NOMO-1 treated with DMSO at 0.1 percent for 48 hours (cell line): ENCODE measurements at regions not wholly inside any gene's neighbourhood (a gene's known extent, or its start where the extent isn't known, plus 50 kb on each side); places are given as distances from the start of the nearest gene placed in this dataset.
"Not testable (repeated sequence)": the region's sequence is repeated elsewhere in the genome, so short reads cannot be mapped to it uniquely, and the experiment has no call there.

ENCODE experiments used
- DNase-seq: peaks from one replicate; lab custom pipeline; 2025; ENCODE audit not compliant: unreplicated experiment; lab: John Stamatoyannopoulos, UW

GRCh38 chr1:189752461-189752995 lies 725.1 kb downstream of the BRINP3 start:
- DNase-seq = no peak

- DNase-seq = not testable (repeated sequence)
Measured at GRCh38 chr1:189755100-189755499, 722.6 kb downstream of the BRINP3 start.

GRCh38 chr1:189764391-189765320 lies 713.0 kb downstream of the BRINP3 start:
- DNase-seq = peak; percentile 72

GRCh38 chr1:189769448-189769847 lies 708.2 kb downstream of the BRINP3 start:
- no peak for DNase-seq

GRCh38 chr1:189774721-189775287 lies 702.9 kb downstream of the BRINP3 start:
- no peak for DNase-seq

- no peak for DNase-seq
Measured at GRCh38 chr1:189775343-189775742, 702.3 kb downstream of the BRINP3 start.

- DNase-seq = no peak
Measured at GRCh38 chr1:189779034-189779433, 698.6 kb downstream of the BRINP3 start.

GRCh38 chr1:189782295-189782694 lies 695.4 kb downstream of the BRINP3 start:
- no peak for DNase-seq

- no peak for DNase-seq
Measured at GRCh38 chr1:189783456-189783855, 694.2 kb downstream of the BRINP3 start.

- DNase-seq = no peak
Measured at GRCh38 chr1:189786761-189787160, 690.9 kb downstream of the BRINP3 start.

GRCh38 chr1:189787201-189787600 lies 690.5 kb downstream of the BRINP3 start:
- no peak for DNase-seq

- no peak for DNase-seq
Measured at GRCh38 chr1:189790335-189790734, 687.3 kb downstream of the BRINP3 start.

GRCh38 chr1:189803364-189803763 lies 674.3 kb downstream of the BRINP3 start:
- no peak for DNase-seq

- DNase-seq = no peak
Measured at GRCh38 chr1:189804352-189804751, 673.3 kb downstream of the BRINP3 start.

- no peak for DNase-seq
Measured at GRCh38 chr1:189805735-189806134, 671.9 kb downstream of the BRINP3 start.

GRCh38 chr1:189810639-189811038 lies 667.0 kb downstream of the BRINP3 start:
- DNase-seq = not testable (repeated sequence)

GRCh38 chr1:189811960-189812359 lies 665.7 kb downstream of the BRINP3 start:
- DNase-seq = no peak

GRCh38 chr1:189816558-189816957 lies 661.1 kb downstream of the BRINP3 start:
- no peak for DNase-seq

- no peak for DNase-seq
Measured at GRCh38 chr1:189819751-189820150, 657.9 kb downstream of the BRINP3 start.

GRCh38 chr1:189821833-189822232 lies 655.8 kb downstream of the BRINP3 start:
- DNase-seq = no peak

- DNase-seq = no peak
Measured at GRCh38 chr1:189834813-189835212, 642.9 kb downstream of the BRINP3 start.

GRCh38 chr1:189847613-189848012 lies 630.1 kb downstream of the BRINP3 start:
- DNase-seq = no peak
